GM20000 (cell line): ENCODE measurements at regions not wholly inside any gene's neighbourhood (a gene's known extent, or its start where the extent isn't known, plus 50 kb on each side); places are given as distances from the start of the nearest gene placed in this dataset.

Source experiments
- DNase-seq: peaks from one replicate; pipeline ENCODE4 v3.0.0; 2012; ENCODE audit warnings: low spot score
- TF ChIP-seq, protein P1 (sequence below): IDR thresholded peaks from 2 replicates; pipeline ENCODE4 v1.5.1; 2012; ENCODE audit warnings: mild to moderate bottlenecking, control low read depth; ENCODE audit errors: extremely low read depth, missing control alignments

DNA sequence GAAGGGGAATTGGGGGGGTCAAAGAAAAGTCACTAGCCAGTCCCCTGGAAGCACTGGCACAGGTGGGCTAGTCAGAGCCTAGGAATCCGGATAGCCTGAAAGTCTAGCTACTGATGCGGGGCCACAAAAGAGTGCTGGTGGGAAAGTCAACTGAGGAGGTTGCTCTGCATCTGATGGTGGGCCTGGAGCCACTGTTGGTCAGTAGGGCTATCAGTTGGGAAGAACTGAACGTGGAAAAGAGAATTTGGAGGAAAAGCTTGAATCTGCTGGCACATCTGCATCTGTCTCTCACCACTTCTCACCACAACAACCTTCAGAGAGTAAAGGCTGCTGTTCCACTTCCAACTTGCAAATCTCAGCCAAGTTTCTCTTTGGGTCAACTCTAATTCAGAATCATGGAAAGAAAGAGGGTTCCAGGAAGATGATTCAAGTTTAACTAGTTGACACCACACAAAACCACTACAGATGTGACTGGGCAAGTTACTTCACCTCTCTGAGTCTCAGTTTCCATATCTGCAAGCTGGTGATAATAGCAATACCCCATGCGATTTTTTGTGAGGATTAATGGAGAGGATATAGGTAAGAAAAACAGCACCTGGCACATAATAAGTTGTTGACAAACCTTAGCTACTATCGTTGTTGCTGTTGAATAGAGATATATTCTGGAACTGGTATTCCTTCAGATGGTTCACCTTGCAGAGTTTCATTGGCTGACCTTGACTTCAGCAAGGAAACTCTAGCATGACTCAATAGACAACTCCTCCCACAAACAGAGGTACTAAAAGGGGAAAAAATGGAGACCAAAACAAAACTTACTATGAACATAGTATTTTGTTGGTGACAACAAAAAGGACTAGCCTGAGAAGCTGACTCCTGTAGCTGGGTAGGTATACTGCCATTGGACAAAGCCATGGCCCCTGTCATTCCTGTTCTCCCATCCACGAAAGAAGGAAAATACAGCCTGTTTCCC, 280.2 kb upstream of the STT3B start:
- TF ChIP-seq, protein P1, sequence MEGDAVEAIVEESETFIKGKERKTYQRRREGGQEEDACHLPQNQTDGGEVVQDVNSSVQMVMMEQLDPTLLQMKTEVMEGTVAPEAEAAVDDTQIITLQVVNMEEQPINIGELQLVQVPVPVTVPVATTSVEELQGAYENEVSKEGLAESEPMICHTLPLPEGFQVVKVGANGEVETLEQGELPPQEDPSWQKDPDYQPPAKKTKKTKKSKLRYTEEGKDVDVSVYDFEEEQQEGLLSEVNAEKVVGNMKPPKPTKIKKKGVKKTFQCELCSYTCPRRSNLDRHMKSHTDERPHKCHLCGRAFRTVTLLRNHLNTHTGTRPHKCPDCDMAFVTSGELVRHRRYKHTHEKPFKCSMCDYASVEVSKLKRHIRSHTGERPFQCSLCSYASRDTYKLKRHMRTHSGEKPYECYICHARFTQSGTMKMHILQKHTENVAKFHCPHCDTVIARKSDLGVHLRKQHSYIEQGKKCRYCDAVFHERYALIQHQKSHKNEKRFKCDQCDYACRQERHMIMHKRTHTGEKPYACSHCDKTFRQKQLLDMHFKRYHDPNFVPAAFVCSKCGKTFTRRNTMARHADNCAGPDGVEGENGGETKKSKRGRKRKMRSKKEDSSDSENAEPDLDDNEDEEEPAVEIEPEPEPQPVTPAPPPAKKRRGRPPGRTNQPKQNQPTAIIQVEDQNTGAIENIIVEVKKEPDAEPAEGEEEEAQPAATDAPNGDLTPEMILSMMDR = no peak
- DNase-seq = no peak

DNA sequence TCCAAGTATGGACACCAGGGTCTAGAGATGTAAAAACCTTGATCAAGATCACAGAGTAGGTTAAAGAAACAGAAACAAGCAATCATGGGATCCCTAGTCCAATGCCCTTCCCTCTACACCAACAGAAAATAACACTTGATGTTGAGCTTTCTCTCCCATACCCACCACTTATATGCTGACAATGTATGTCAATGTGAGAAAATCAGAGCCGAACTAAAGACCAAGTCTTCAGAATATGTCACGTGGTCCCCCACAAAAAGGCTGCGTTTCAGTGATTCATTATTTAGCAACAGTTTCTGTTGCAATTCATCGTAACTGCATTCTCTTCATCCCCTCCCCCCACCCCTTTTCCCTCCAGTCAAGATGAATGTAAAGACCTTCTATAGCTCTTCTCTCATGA, 278.9 kb upstream of the STT3B start:
- no peak for DNase-seq
- TF ChIP-seq, protein P1 = no peak

DNA sequence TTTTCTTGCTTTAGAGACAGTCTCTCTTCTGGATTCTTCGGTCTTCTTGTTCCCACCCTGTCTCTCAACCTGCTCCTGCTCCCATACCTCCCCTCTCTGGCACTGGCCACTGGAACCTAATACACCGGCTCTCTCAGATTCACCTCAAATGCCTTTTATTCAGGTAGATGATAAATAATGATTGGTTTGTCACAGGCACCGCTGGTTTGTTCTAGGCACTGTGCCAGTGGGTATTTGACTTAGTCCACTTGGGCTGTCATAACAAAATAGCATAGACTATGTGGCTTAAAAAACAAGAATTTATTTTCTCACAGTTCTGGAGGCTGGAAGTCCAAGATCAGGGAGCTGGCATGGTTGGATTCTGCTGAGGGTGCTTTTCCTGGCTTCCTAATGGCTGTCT, 278.2 kb upstream of the STT3B start:
- no peak for DNase-seq
- TF ChIP-seq, protein P1 = no peak

DNA sequence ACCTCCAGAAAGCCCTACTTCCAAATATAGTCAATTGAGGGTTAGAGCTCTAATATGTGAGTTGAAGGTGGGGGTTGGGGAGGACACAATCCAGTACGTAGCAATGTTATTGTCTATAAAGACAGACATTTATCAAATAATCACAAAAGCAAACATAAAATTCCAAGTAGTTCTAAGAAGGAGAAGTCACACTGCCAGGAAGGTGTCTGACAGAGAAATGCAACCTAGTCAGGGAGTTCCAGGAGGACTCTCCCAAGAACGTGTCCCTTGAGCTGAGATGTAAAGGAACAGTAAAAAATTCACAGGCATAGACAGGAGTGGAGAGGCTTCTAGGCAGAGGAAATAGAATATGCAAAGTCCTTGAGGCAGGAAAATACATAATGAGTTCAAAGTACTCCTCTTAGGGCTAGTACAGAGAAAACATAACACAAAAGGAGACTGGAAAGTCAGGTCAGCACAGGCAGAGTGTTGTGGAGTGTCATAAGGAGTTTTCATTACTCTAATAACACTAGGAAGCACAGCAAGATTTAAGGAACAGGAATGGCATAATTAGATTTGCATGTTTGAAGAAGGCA, 277.6 kb upstream of the STT3B start:
- TF ChIP-seq, protein P1 = no peak

DNA sequence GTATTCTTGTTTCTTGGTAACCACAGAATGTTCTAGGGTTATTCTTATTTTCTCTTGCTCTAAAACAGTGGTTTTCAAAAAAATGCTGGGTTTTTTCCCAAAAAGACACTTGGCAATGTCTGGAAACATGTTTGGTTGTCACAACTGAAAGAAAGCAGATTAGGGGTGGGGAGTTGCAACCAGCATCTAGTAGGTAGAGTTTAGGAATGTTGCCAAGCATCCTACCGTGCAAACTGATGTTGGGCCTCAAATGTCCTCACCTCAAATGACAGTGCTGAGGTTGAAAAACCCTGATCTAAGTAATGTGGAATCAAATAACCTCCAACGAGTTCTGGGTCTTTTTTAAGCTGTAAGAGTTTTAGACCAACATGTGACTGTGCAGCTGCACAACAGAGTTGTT, 270.5 kb upstream of the STT3B start:
- TF ChIP-seq, protein P1 = no peak

More for the DNA sequence above, 277.6 kb upstream of the STT3B start:
- DNase-seq = no peak

DNA sequence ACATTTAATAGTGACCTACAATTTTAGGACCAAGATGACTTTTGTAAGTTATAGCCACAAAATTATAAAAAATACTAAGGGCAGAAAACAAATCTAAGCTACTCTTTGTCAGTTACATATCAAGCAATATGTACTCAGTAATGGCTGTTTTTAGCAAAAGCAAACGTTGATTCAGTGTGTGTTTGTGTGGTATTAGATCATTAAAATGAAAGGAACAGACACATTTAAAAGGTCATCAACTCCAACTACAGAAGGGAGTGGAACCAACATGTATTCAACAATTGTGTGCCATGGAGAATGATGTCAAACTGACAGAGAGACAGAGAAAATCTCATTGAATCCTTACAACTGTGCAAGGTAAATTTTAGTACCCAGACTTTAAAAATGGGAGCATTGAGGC, 268.8 kb upstream of the STT3B start:
- TF ChIP-seq, protein P1 = no peak
- DNase-seq = no peak

More for the DNA sequence above, 270.5 kb upstream of the STT3B start:
- DNase-seq = no peak

DNA sequence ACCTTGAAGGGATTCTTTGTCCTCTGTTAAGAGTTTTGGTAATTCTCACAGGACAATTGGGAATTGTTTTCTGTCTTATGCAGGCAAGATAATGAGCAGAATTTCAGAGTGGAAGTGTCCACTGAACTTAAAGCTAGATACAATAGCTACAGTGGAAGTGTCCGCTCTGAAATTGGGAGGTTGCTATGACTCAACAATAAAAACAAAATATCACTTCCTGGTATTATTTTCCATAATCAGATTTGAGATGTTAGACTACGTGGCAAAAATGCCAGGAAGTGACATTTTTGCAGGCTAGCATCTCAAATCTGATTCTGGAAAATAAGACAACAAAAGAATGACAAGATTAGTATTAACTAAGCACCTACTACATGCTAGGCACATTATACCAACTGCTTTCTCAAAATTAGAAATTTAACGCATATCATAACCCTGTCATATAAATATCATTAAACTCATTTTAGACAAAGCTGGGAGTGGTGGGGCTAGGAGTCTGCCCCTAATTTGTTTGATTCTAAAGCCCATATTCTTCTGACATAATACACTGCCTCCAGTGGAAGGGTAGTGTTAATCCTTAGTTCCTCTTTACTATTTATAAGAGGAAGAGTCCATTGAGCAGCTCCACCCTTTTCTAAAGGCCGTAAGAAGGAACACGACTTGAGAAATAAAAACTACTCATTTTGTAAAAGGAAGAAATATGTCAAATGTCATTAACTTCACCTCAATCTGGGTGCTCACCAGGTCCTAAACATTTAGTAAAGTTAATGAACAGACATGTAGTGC, 266.9 kb upstream of the STT3B start:
- no peak for DNase-seq
- TF ChIP-seq, protein P1 = no peak
